ENCODE measurements at regions not wholly inside any gene's neighbourhood (a gene's known extent, or its start where the extent isn't known, plus 50 kb on each side); places are given as distances from the start of the nearest gene placed in this dataset.

GRCh38 chr3:194905696-194906095, 220.0 kb downstream of the FAM43A start:
- Histone ChIP-seq H3K36me3 (no peaks in the 10 kb centered on the region), H3K9me3 (no peaks in the 10 kb centered on the region), H3K27ac (no peak overlapping the region), H3K4me3 (no peak overlapping the region), H3K4me1 (no peaks in the 10 kb centered on the region), H3K27me3 (no peaks in the 10 kb centered on the region)
- ATAC-seq: no peak
- no peak for TF ChIP-seq POLR2A (IDR thresholded peaks at IDR 0.05)
- TF ChIP-seq, protein P1, sequence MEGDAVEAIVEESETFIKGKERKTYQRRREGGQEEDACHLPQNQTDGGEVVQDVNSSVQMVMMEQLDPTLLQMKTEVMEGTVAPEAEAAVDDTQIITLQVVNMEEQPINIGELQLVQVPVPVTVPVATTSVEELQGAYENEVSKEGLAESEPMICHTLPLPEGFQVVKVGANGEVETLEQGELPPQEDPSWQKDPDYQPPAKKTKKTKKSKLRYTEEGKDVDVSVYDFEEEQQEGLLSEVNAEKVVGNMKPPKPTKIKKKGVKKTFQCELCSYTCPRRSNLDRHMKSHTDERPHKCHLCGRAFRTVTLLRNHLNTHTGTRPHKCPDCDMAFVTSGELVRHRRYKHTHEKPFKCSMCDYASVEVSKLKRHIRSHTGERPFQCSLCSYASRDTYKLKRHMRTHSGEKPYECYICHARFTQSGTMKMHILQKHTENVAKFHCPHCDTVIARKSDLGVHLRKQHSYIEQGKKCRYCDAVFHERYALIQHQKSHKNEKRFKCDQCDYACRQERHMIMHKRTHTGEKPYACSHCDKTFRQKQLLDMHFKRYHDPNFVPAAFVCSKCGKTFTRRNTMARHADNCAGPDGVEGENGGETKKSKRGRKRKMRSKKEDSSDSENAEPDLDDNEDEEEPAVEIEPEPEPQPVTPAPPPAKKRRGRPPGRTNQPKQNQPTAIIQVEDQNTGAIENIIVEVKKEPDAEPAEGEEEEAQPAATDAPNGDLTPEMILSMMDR (IDR thresholded peaks at IDR 0.05 in 4 of 5, conservative IDR thresholded peaks at IDR 0.05 in 1 of 5): no peak
- in situ Hi-C loops (cut with MboI; ENCODE audit: low sequenced_read_pairs in 4 of 4) (no loop called here), intact Hi-C loops (cut with DNase I; ENCODE audit: low total_unique reads) (no loop called here)
- no peak for DNase-seq

DNA sequence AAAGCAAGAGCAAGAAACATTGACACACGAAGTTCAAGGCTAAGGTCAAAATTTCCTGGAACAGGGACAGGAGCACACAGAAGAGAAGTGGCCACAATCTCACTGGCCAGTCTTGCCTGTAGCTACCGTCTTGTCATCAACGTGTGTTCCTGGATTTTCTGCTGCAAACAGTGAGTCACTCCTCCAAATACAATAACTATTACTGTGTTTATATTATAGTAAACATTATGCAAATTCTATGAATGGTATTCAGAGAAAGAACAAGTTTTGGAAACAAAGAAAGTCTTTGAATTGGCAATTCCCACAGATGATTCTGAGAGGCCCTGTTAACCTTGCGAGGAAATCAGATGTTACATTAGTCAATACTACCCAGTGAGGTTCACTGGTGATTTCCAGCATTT, 220.5 kb downstream of the FAM43A start:
- Histone ChIP-seq H3K4me3 (no peak overlapping the region), H3K4me1 (no peaks in the 10 kb centered on the region), H3K27ac (no peak overlapping the region), H3K36me3 (no peaks in the 10 kb centered on the region), H3K9me3 (no peaks in the 10 kb centered on the region), H3K27me3 (no peaks in the 10 kb centered on the region)
- no peak for DNase-seq
- no peak for TF ChIP-seq POLR2A (IDR thresholded peaks at IDR 0.05)
- TF ChIP-seq, protein P1 (IDR thresholded peaks at IDR 0.05 in 4 of 5, conservative IDR thresholded peaks at IDR 0.05 in 1 of 5): no peak
- ATAC-seq: no peak
- in situ Hi-C loops (cut with MboI; ENCODE audit: low sequenced_read_pairs in 4 of 4) (no loop called here), intact Hi-C loops (cut with DNase I; ENCODE audit: low total_unique reads) (no loop called here)

DNA sequence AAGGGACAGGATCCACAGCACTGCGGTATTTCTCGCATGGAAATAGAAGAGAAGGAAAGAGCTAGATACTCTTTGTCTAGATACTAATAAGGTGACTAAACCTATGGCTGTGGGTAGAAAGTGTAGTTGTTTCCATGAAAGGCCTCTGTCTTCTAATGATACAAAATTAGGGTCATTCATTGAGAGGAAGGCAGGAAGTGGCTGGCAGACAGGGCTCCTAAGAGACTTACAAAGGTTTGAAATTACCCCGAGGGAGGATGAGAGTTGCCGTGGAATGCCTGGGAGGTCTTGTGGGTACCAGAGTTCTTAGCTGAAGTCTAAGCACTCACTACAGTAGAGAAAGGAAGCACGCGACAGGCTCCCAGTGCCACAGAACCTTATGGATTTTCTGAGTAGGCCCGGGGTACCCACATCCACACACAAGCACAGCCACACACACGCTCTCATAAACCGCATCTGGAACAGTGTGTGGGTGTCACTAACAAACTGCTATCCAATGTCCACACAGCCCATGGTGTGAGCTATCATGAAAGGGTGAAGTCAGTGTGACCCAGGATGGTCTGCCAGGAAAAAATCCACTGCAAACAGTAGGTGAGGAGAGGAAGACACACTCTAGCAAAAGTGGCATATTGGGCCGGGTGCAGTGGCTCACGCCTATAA, 221.4 kb downstream of the FAM43A start:
- DNase-seq (no peak), ATAC-seq (no peak)
- no peaks in the 10 kb centered on the region for H3K9me3 ChIP-seq
- no peaks in the 10 kb centered on the region for H3K27me3 ChIP-seq
- TF ChIP-seq, protein P1 (IDR thresholded peaks at IDR 0.05 in 4 of 5, conservative IDR thresholded peaks at IDR 0.05 in 1 of 5): no peak
- no peak for TF ChIP-seq POLR2A (IDR thresholded peaks at IDR 0.05)
- H3K36me3 ChIP-seq: no peaks in the 10 kb centered on the region
- H3K27ac ChIP-seq: no peak overlapping the region
- in situ Hi-C loops (cut with MboI; ENCODE audit: low sequenced_read_pairs in 4 of 4): no loop called here
- intact Hi-C loops (cut with DNase I; ENCODE audit: low total_unique reads): no loop called here
- no peaks in the 10 kb centered on the region for H3K4me1 ChIP-seq
- H3K4me3 ChIP-seq: no peak overlapping the region

DNA sequence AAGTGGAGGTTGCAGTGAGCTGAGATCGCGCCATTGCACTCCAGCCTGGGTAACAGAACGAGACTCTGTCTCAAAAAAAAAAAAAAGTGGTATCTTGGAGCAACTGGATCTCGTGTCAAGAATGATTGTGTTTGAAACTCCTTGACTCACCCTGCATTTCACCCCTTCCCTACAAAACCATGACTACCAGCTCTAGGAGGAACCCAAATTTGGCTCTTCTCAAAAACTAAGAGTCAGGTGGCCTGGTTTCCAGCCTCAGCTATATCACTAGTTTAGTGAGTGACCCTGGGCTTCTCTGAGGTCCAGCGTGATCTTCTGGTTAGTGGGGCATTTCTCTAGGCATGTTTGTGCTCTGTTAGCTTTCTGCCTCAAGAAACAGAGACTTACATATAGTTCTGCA, 222.1 kb downstream of the FAM43A start:
- no peak for DNase-seq
- H3K36me3 ChIP-seq: no peaks in the 10 kb centered on the region
- ATAC-seq: no peak
- no peak overlapping the region for H3K27ac ChIP-seq
- TF ChIP-seq, protein P1 (IDR thresholded peaks at IDR 0.05 in 4 of 5, conservative IDR thresholded peaks at IDR 0.05 in 1 of 5): no peak
- intact Hi-C loops (cut with DNase I; ENCODE audit: low total_unique reads) (no loop called here), in situ Hi-C loops (cut with MboI; ENCODE audit: low sequenced_read_pairs in 4 of 4) (no loop called here)
- no peaks in the 10 kb centered on the region for H3K27me3 ChIP-seq
- no peak overlapping the region for H3K4me3 ChIP-seq
- H3K4me1 ChIP-seq: no peaks in the 10 kb centered on the region
- no peaks in the 10 kb centered on the region for H3K9me3 ChIP-seq

DNA sequence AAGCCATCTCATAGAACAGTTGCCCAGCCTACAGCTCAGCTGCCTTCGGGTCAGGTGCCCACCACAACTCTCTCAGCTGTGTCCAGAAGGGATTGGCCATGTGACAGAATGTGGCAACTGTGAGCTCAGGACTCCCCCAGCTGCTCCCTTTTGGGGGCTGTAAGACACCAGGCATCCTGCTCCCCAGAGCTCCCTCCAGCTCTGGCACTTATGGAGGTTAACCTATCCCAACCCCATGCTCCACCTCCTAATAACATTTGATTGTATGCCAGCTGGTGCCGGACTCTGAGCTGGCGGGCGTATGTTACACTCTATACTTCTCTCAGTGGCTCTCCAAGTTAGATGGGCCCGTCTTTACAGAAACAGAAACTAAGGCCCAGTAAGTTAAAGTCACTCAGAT, 222.8 kb downstream of the FAM43A start:
- TF ChIP-seq, protein P1 (IDR thresholded peaks at IDR 0.05 in 4 of 5, conservative IDR thresholded peaks at IDR 0.05 in 1 of 5): no peak
- TF ChIP-seq POLR2A (IDR thresholded peaks at IDR 0.05): no peak
- in situ Hi-C loops (cut with MboI; ENCODE audit: low sequenced_read_pairs in 4 of 4) (no loop called here), intact Hi-C loops (cut with DNase I; ENCODE audit: low total_unique reads) (no loop called here)
- no peaks in the 10 kb centered on the region for H3K9me3 ChIP-seq
- H3K27ac ChIP-seq: no peak overlapping the region
- DNase-seq: no peak
- no peaks in the 10 kb centered on the region for H3K27me3 ChIP-seq
- no peak overlapping the region for H3K4me3 ChIP-seq
- ATAC-seq: no peak
- no peaks in the 10 kb centered on the region for H3K36me3 ChIP-seq
- no peaks in the 10 kb centered on the region for H3K4me1 ChIP-seq

Data from gastrocnemius medialis (tissue), 4 donors.